ENCODE measurements at regions not wholly inside any gene's neighbourhood (a gene's known extent, or its start where the extent isn't known, plus 50 kb on each side); places are given as distances from the start of the nearest gene placed in this dataset.

GRCh38 chrX:113962343-113962742, 621.5 kb upstream of the HTR2C start:
- Histone ChIP-seq H3K36me3 (ENCODE audit: insufficient read depth, low read length) (peaks cover 17% of the 10 kb centered on the region; the same call in 1 of the 2 replicates), H3K9ac (ENCODE audit: low read depth, low read length) (no peak overlapping the region), H3K9me3 (ENCODE audit: control insufficient read depth, insufficient read depth, low read length) (no peaks in the 10 kb centered on the region), H3K4me1 (ENCODE audit: insufficient read depth, low read length) (peaks cover 36% of the 10 kb centered on the region)

- peaks cover 17% of the 10 kb centered on the region for H3K36me3 ChIP-seq (ENCODE audit: insufficient read depth, low read length)
- H3K4me1 ChIP-seq (ENCODE audit: insufficient read depth, low read length): peaks cover 23% of the 10 kb centered on the region
- no peaks in the 10 kb centered on the region for H3K9me3 ChIP-seq (ENCODE audit: control insufficient read depth, insufficient read depth, low read length)
- H3K9ac ChIP-seq (ENCODE audit: low read depth, low read length): no peak overlapping the region
Observed at GRCh38 chrX:113959912-113960626, 623.8 kb upstream of the HTR2C start.

GRCh38 chrX:113956936-113957335, 627.0 kb upstream of the HTR2C start:
- peaks cover 23% of the 10 kb centered on the region for H3K36me3 ChIP-seq (ENCODE audit: insufficient read depth, low read length)
- peaks cover 8% of the 10 kb centered on the region; the same call in 1 of the 2 replicates for H3K9me3 ChIP-seq (ENCODE audit: control insufficient read depth, insufficient read depth, low read length)
- peaks cover 10% of the 10 kb centered on the region for H3K4me1 ChIP-seq (ENCODE audit: insufficient read depth, low read length)
- H3K9ac ChIP-seq (ENCODE audit: low read depth, low read length): no peak overlapping the region

- Histone ChIP-seq H3K4me1 (ENCODE audit: insufficient read depth, low read length) (peaks cover under 1% of the 10 kb centered on the region; the same call in 1 of the 2 replicates), H3K9me3 (ENCODE audit: control insufficient read depth, insufficient read depth, low read length) (peaks cover 17% of the 10 kb centered on the region), H3K36me3 (ENCODE audit: insufficient read depth, low read length) (peaks cover 30% of the 10 kb centered on the region), H3K9ac (ENCODE audit: low read depth, low read length) (no peak overlapping the region)
Observed at GRCh38 chrX:113954297-113954696, 629.6 kb upstream of the HTR2C start.

- Histone ChIP-seq H3K4me1 (ENCODE audit: insufficient read depth, low read length) (no peaks in the 10 kb centered on the region), H3K36me3 (ENCODE audit: insufficient read depth, low read length) (peaks cover 28% of the 10 kb centered on the region), H3K9ac (ENCODE audit: low read depth, low read length) (no peak overlapping the region), H3K9me3 (ENCODE audit: control insufficient read depth, insufficient read depth, low read length) (peaks cover 21% of the 10 kb centered on the region)
Observed at GRCh38 chrX:113950081-113950678, 633.7 kb upstream of the HTR2C start.

- no peak overlapping the region for H3K9ac ChIP-seq (ENCODE audit: low read depth, low read length)
- H3K36me3 ChIP-seq (ENCODE audit: insufficient read depth, low read length): peaks cover 24% of the 10 kb centered on the region
- no peaks in the 10 kb centered on the region for H3K4me1 ChIP-seq (ENCODE audit: insufficient read depth, low read length)
- H3K9me3 ChIP-seq (ENCODE audit: control insufficient read depth, insufficient read depth, low read length): peaks cover 14% of the 10 kb centered on the region
Observed at GRCh38 chrX:113947548-113947947, 636.3 kb upstream of the HTR2C start.

GRCh38 chrX:113935518-113935917, 648.4 kb upstream of the HTR2C start:
- no peak overlapping the region for H3K9ac ChIP-seq (ENCODE audit: low read depth, low read length)
- H3K36me3 ChIP-seq (ENCODE audit: insufficient read depth, low read length): peaks cover 15% of the 10 kb centered on the region; the same call in 1 of the 2 replicates
- no peaks in the 10 kb centered on the region; the same call in 1 of the 2 replicates for H3K9me3 ChIP-seq (ENCODE audit: control insufficient read depth, insufficient read depth, low read length)
- peaks cover 5% of the 10 kb centered on the region; the same call in 1 of the 2 replicates for H3K4me1 ChIP-seq (ENCODE audit: insufficient read depth, low read length)

GRCh38 chrX:113933931-113934330, 650.0 kb upstream of the HTR2C start:
- Histone ChIP-seq H3K9me3 (ENCODE audit: control insufficient read depth, insufficient read depth, low read length) (no peaks in the 10 kb centered on the region; the same call in 1 of the 2 replicates), H3K36me3 (ENCODE audit: insufficient read depth, low read length) (peaks cover 15% of the 10 kb centered on the region; the same call in 1 of the 2 replicates), H3K9ac (ENCODE audit: low read depth, low read length) (no peak overlapping the region), H3K4me1 (ENCODE audit: insufficient read depth, low read length) (no peaks in the 10 kb centered on the region)

GRCh38 chrX:113929004-113929403, 654.9 kb upstream of the HTR2C start:
- Histone ChIP-seq H3K9me3 (ENCODE audit: control insufficient read depth, insufficient read depth, low read length) (peaks cover 13% of the 10 kb centered on the region), H3K36me3 (ENCODE audit: insufficient read depth, low read length) (peaks cover 8% of the 10 kb centered on the region; the same call in 1 of the 2 replicates), H3K4me1 (ENCODE audit: insufficient read depth, low read length) (no peaks in the 10 kb centered on the region), H3K9ac (ENCODE audit: low read depth, low read length) (no peak overlapping the region)

- Histone ChIP-seq H3K9me3 (ENCODE audit: control insufficient read depth, insufficient read depth, low read length) (peaks cover 3% of the 10 kb centered on the region; the same call in 1 of the 2 replicates), H3K4me1 (ENCODE audit: insufficient read depth, low read length) (no peaks in the 10 kb centered on the region), H3K36me3 (ENCODE audit: insufficient read depth, low read length) (no peaks in the 10 kb centered on the region; the same call in 1 of the 2 replicates), H3K9ac (ENCODE audit: low read depth, low read length) (no peak overlapping the region)
Observed at GRCh38 chrX:113920661-113921060, 663.2 kb upstream of the HTR2C start.

- Histone ChIP-seq H3K36me3 (ENCODE audit: insufficient read depth, low read length) (no peaks in the 10 kb centered on the region; the same call in 1 of the 2 replicates), H3K9ac (ENCODE audit: low read depth, low read length) (no peak overlapping the region), H3K4me1 (ENCODE audit: insufficient read depth, low read length) (no peaks in the 10 kb centered on the region), H3K9me3 (ENCODE audit: control insufficient read depth, insufficient read depth, low read length) (peaks cover 4% of the 10 kb centered on the region; the same call in 1 of the 2 replicates)
Observed at GRCh38 chrX:113919387-113919786, 664.5 kb upstream of the HTR2C start.

GRCh38 chrX:113906168-113906567, 677.7 kb upstream of the HTR2C start:
- Histone ChIP-seq H3K9ac (ENCODE audit: low read depth, low read length) (no peak overlapping the region), H3K36me3 (ENCODE audit: insufficient read depth, low read length) (no peaks in the 10 kb centered on the region), H3K4me1 (ENCODE audit: insufficient read depth, low read length) (no peaks in the 10 kb centered on the region), H3K9me3 (ENCODE audit: control insufficient read depth, insufficient read depth, low read length) (no peaks in the 10 kb centered on the region)

GRCh38 chrX:113892891-113893290, 691.0 kb upstream of the HTR2C start:
- no peak overlapping the region for H3K9ac ChIP-seq (ENCODE audit: low read depth, low read length)
- peaks cover 2% of the 10 kb centered on the region; the same call in 1 of the 2 replicates for H3K36me3 ChIP-seq (ENCODE audit: insufficient read depth, low read length)
- no peaks in the 10 kb centered on the region for H3K4me1 ChIP-seq (ENCODE audit: insufficient read depth, low read length)
- H3K9me3 ChIP-seq (ENCODE audit: control insufficient read depth, insufficient read depth, low read length): no peaks in the 10 kb centered on the region

- no peaks in the 10 kb centered on the region for H3K4me1 ChIP-seq (ENCODE audit: insufficient read depth, low read length)
- peaks cover 2% of the 10 kb centered on the region; the same call in 1 of the 2 replicates for H3K36me3 ChIP-seq (ENCODE audit: insufficient read depth, low read length)
- no peaks in the 10 kb centered on the region for H3K9me3 ChIP-seq (ENCODE audit: control insufficient read depth, insufficient read depth, low read length)
- H3K9ac ChIP-seq (ENCODE audit: low read depth, low read length): no peak overlapping the region
Observed at GRCh38 chrX:113892401-113892800, 691.5 kb upstream of the HTR2C start.

- peaks cover 8% of the 10 kb centered on the region for H3K9me3 ChIP-seq (ENCODE audit: control insufficient read depth, insufficient read depth, low read length)
- H3K9ac ChIP-seq (ENCODE audit: low read depth, low read length): no peak overlapping the region
Observed at GRCh38 chrX:113873056-113873455, 710.8 kb upstream of the HTR2C start.

More at GRCh38 chrX:113873056-113873455, 710.8 kb upstream of the HTR2C start:
- Histone ChIP-seq H3K4me1 (ENCODE audit: insufficient read depth, low read length) (0 out of 2 replicates have a peak, but pooled peaks cover 7% of the 10 kb centered on the region), H3K36me3 (ENCODE audit: insufficient read depth, low read length) (peaks cover 11% of the 10 kb centered on the region)

Measured in ES-I3 (cell line).